Testis (tissue), 2 donors: ENCODE measurements at regions not wholly inside any gene's neighbourhood (a gene's known extent, or its start where the extent isn't known, plus 50 kb on each side); places are given as distances from the start of the nearest gene placed in this dataset.

Source experiments
- CTCF ChIP-seq, 3 experiments: fragments of 450-650 bp in 2 of 3; fragments of 200-600 bp in 1 of 3; sonication (generic) in 1 of 3; IDR thresholded peaks; one replicate each; pipeline ENCODE4 v1.5.1; 2016 to 2019; ENCODE audit warnings: antibody characterized with exemption in 3 of 3, mild to moderate bottlenecking in 2 of 3, moderate library complexity in 1 of 3
- POLR2A ChIP-seq: fragments of 450-650 bp; IDR thresholded peaks from one replicate; pipeline ENCODE4 v1.6.1; 2017; ENCODE audit warnings: antibody characterized with exemption, mild to moderate bottlenecking, moderate library complexity

DNA sequence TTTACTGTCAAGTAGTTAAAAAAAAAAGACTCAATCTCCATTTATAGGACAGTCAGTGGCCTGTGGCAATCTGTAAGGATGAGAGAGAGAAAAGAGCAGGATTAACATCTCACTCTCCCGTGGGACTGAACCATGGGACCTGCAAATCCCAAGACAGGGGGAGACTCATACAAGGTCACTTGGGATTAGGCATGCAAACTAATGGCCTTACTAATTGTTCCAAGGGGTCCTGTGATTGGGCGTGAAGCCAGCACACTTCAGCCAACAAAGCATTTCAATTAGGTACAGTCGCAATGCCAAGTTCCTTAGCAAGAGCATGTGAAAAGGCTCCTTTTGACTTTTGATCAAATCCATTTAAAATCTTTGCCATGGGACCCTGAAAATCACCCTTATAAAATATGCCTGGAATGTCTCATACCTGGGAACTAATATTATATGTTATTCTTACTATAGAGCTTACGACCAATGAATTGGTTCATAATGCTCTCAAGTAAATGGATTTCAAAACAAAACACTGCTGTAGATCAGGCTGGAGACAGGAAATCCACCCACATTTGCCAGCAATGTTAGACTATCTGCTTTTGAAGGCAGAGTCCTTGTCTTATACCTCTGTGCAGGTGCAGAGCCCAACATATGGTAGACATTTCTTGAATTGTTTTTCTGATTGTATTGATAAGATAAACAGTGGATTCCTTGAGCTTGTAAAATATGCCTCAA lies 412.5 kb downstream of the GJA1 start:
- TF ChIP-seq CTCF (IDR thresholded peaks at IDR 0.05): no peak
- TF ChIP-seq POLR2A: no peak
